HEK293 (cell line): ENCODE measurements at regions not wholly inside any gene's neighbourhood (a gene's known extent, or its start where the extent isn't known, plus 50 kb on each side); places are given as distances from the start of the nearest gene placed in this dataset.

Experiments used
- GLIS2 ChIP-seq: fragments of 450-650 bp; formaldehyde crosslinking; IDR thresholded peaks from 2 replicates; pipeline ENCODE4 v1.5.1; 2016; ENCODE audit warnings: missing biosample characterization, missing genetic modification characterization
- KLF16 ChIP-seq: fragments of 450-650 bp; formaldehyde crosslinking; IDR thresholded peaks from 2 replicates; pipeline ENCODE4 v1.5.1; 2017; ENCODE audit warnings: missing biosample characterization, missing genetic modification characterization
- KLF7 ChIP-seq: fragments of 450-650 bp; formaldehyde crosslinking; IDR thresholded peaks from 2 replicates; pipeline ENCODE4 v1.5.1; 2016; ENCODE audit warnings: missing biosample characterization, missing genetic modification characterization, borderline replicate concordance
- MZF1 ChIP-seq: fragments of 450-650 bp; formaldehyde crosslinking; IDR thresholded peaks from 2 replicates; pipeline ENCODE4 v1.5.1; 2017; ENCODE audit warnings: missing biosample characterization, missing genetic modification characterization, borderline replicate concordance
- PBX3 ChIP-seq: sonication (generic); formaldehyde crosslinking; IDR thresholded peaks from 2 replicates; pipeline ENCODE4 v1.8.1; 2022; ENCODE audit warnings: mild to moderate bottlenecking, moderate library complexity, missing genetic modification reagents
- SETDB1 ChIP-seq: IDR thresholded peaks from one replicate; pipeline ENCODE4 v1.6.1; 2017; ENCODE audit warnings: mild to moderate bottlenecking, low read length, moderate library complexity, mixed read lengths; ENCODE audit not compliant: insufficient read length
- SP2 ChIP-seq: fragments of 450-650 bp; formaldehyde crosslinking; IDR thresholded peaks from 2 replicates; pipeline ENCODE4 v1.5.1; 2016; ENCODE audit warnings: missing biosample characterization, missing genetic modification characterization
- TCF7L2 ChIP-seq: IDR thresholded peaks from 2 replicates; pipeline ENCODE4 v1.6.1; 2011; ENCODE audit warnings: low read depth, mild to moderate bottlenecking, inconsistent platforms, low read length, moderate library complexity, borderline replicate concordance
- ZBTB10 ChIP-seq: fragments of 450-650 bp; formaldehyde crosslinking; IDR thresholded peaks from 2 replicates; pipeline ENCODE4 v1.5.1; 2016; ENCODE audit warnings: missing biosample characterization, missing genetic modification characterization
- ZBTB44 ChIP-seq: fragments of 450-650 bp; IDR thresholded peaks from 2 replicates; pipeline ENCODE4 v1.5.1; 2018; ENCODE audit warnings: missing biosample characterization, mild to moderate bottlenecking, missing genetic modification characterization
- ZBTB48 ChIP-seq: fragments of 450-650 bp; formaldehyde crosslinking; IDR thresholded peaks from 2 replicates; pipeline ENCODE4 v1.5.1; 2016; ENCODE audit warnings: missing biosample characterization, missing genetic modification characterization
- ZNF112 ChIP-seq: fragments of 450-650 bp; formaldehyde crosslinking; IDR thresholded peaks from 2 replicates; pipeline ENCODE4 v1.5.0; 2017; ENCODE audit warnings: missing biosample characterization, missing genetic modification characterization
- ZNF175 ChIP-seq: fragments of 450-650 bp; formaldehyde crosslinking; IDR thresholded peaks from 2 replicates; pipeline ENCODE4 v1.5.1; 2016; ENCODE audit warnings: missing biosample characterization, missing genetic modification characterization
- ZNF184 ChIP-seq: fragments of 450-650 bp; IDR thresholded peaks from 2 replicates; pipeline ENCODE4 v1.5.1; 2018; ENCODE audit warnings: missing biosample characterization, mild to moderate bottlenecking, missing genetic modification characterization
- ZNF362 ChIP-seq: fragments of 450-650 bp; formaldehyde crosslinking; IDR thresholded peaks from 2 replicates; pipeline ENCODE4 v1.5.1; 2016; ENCODE audit warnings: missing biosample characterization, missing genetic modification characterization
- ZNF416 ChIP-seq: fragments of 450-650 bp; formaldehyde crosslinking; IDR thresholded peaks from 2 replicates; pipeline ENCODE4 v1.5.1; 2016; ENCODE audit warnings: missing biosample characterization, missing genetic modification characterization
- ZNF501 ChIP-seq: fragments of 450-650 bp; formaldehyde crosslinking; IDR thresholded peaks from 2 replicates; pipeline ENCODE4 v1.5.1; 2016; ENCODE audit warnings: missing biosample characterization, missing genetic modification characterization
- ZNF518A ChIP-seq: fragments of 450-650 bp; formaldehyde crosslinking; conservative IDR thresholded peaks from 2 replicates; pipeline ENCODE4 v1.5.1; 2016; ENCODE audit warnings: low read depth, missing biosample characterization, missing genetic modification characterization
- ZNF530 ChIP-seq: fragments of 450-650 bp; formaldehyde crosslinking; IDR thresholded peaks from 2 replicates; pipeline ENCODE4 v1.5.1; 2016; ENCODE audit warnings: low read depth, missing biosample characterization, missing genetic modification characterization
- ZNF600 ChIP-seq: fragments of 450-650 bp; formaldehyde crosslinking; IDR thresholded peaks from 2 replicates; pipeline ENCODE4 v1.5.1; 2016; ENCODE audit warnings: missing biosample characterization, missing genetic modification characterization
- ZNF645 ChIP-seq: fragments of 450-650 bp; formaldehyde crosslinking; IDR thresholded peaks from 2 replicates; pipeline ENCODE4; 2016; ENCODE audit warnings: missing biosample characterization, missing genetic modification characterization
- ZNF692 ChIP-seq: fragments of 450-650 bp; formaldehyde crosslinking; IDR thresholded peaks from 2 replicates; pipeline ENCODE4 v1.5.1; 2016; ENCODE audit warnings: missing biosample characterization, missing genetic modification characterization
- ZNF747 ChIP-seq: fragments of 450-650 bp; formaldehyde crosslinking; IDR thresholded peaks from 2 replicates; pipeline ENCODE4 v1.5.1; 2016; ENCODE audit warnings: missing biosample characterization, missing genetic modification characterization
- ZNF768 ChIP-seq: fragments of 450-650 bp; formaldehyde crosslinking; IDR thresholded peaks from 2 replicates; pipeline ENCODE4 v1.5.1; 2018; ENCODE audit warnings: missing biosample characterization, mild to moderate bottlenecking, missing genetic modification characterization
- ZNF837 ChIP-seq: fragments of 450-650 bp; formaldehyde crosslinking; IDR thresholded peaks from 2 replicates; pipeline ENCODE4 v1.5.1; 2016; ENCODE audit warnings: missing biosample characterization, missing genetic modification characterization
- ZNF843 ChIP-seq: fragments of 450-650 bp; formaldehyde crosslinking; IDR thresholded peaks from 2 replicates; pipeline ENCODE4 v1.5.1; 2016; ENCODE audit warnings: missing biosample characterization, missing genetic modification characterization

GRCh38 chr5:175378444-175379028 lies 65.4 kb downstream of the DRD1 start (continued):
- 0 out of 2 replicates have a peak, but pooled peaks have one; percentile 79 for TF ChIP-seq PBX3 (CRISPR knock-in tag)
- TF ChIP-seq TCF7L2: peak; percentile 96
- no peak for TF ChIP-seq ZNF837 (tag by site-specific recombination)
- TF ChIP-seq ZNF692 (tag by site-specific recombination): peak; percentile 93
- TF ChIP-seq KLF16 (tag by site-specific recombination): no peak
- peak; percentile 95; the same call in 1 of the 2 replicates for TF ChIP-seq KLF7 (tag by site-specific recombination)
- TF ChIP-seq MZF1: peak; percentile 96
- TF ChIP-seq ZBTB48 (tag by site-specific recombination): peak; percentile 40; the same call in 1 of the 2 replicates
- no peak for TF ChIP-seq ZNF175
- no peak for TF ChIP-seq ZNF747 (tag by site-specific recombination)
- no peak for TF ChIP-seq SETDB1
- peak; percentile 95 for TF ChIP-seq ZBTB44
- peak; percentile 99 for TF ChIP-seq ZNF501
- TF ChIP-seq ZNF645 (tag by site-specific recombination): peak; percentile 96
- no peak for TF ChIP-seq ZNF530
- TF ChIP-seq ZNF600 (tag by site-specific recombination): peak; percentile 99
- peak; percentile 67 for TF ChIP-seq SP2 (tag by site-specific recombination)
- TF ChIP-seq ZNF843 (tag by site-specific recombination): peak; percentile 100
- no peak for TF ChIP-seq ZNF416
- peak; percentile 79 for TF ChIP-seq ZBTB10 (tag by site-specific recombination)
- TF ChIP-seq ZNF768 (tag by site-specific recombination): no peak
- TF ChIP-seq ZNF518A: peak; percentile 70
- peak; percentile 99 for TF ChIP-seq ZNF362 (tag by site-specific recombination)
- peak; percentile 72 for TF ChIP-seq GLIS2 (tag by site-specific recombination)
- TF ChIP-seq ZNF112 (tag by site-specific recombination): no peak
- TF ChIP-seq ZNF184 (tag by site-specific recombination): peak; percentile 84
